ENCODE measurements at regions not wholly inside any gene's neighbourhood (a gene's known extent, or its start where the extent isn't known, plus 50 kb on each side); places are given as distances from the start of the nearest gene placed in this dataset.

- no peak for TF ChIP-seq CTCF (IDR thresholded peaks at IDR 0.05)
- TF ChIP-seq, protein P1, sequence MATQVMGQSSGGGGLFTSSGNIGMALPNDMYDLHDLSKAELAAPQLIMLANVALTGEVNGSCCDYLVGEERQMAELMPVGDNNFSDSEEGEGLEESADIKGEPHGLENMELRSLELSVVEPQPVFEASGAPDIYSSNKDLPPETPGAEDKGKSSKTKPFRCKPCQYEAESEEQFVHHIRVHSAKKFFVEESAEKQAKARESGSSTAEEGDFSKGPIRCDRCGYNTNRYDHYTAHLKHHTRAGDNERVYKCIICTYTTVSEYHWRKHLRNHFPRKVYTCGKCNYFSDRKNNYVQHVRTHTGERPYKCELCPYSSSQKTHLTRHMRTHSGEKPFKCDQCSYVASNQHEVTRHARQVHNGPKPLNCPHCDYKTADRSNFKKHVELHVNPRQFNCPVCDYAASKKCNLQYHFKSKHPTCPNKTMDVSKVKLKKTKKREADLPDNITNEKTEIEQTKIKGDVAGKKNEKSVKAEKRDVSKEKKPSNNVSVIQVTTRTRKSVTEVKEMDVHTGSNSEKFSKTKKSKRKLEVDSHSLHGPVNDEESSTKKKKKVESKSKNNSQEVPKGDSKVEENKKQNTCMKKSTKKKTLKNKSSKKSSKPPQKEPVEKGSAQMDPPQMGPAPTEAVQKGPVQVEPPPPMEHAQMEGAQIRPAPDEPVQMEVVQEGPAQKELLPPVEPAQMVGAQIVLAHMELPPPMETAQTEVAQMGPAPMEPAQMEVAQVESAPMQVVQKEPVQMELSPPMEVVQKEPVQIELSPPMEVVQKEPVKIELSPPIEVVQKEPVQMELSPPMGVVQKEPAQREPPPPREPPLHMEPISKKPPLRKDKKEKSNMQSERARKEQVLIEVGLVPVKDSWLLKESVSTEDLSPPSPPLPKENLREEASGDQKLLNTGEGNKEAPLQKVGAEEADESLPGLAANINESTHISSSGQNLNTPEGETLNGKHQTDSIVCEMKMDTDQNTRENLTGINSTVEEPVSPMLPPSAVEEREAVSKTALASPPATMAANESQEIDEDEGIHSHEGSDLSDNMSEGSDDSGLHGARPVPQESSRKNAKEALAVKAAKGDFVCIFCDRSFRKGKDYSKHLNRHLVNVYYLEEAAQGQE (IDR thresholded peaks at IDR 0.05; ENCODE audit: insufficient read depth in 1 of 2, low read depth in 2 of 2, low read length in 1 of 2) = no peak
Observed at GRCh38 chr6:78435671-78436070, 431.7 kb upstream of the IRAK1BP1 start.

Measured in Panc1 (cell line).